GM18858 (cell line): ENCODE measurements at regions not wholly inside any gene's neighbourhood (a gene's known extent, or its start where the extent isn't known, plus 50 kb on each side); places are given as distances from the start of the nearest gene placed in this dataset.

Source experiments
- ATAC-seq: cut with Tn5 transposase; IDR thresholded peaks from one replicate; pipeline ENCODE4 v1.9.1; 2021; ENCODE audit not compliant: unreplicated experiment

- no peak for ATAC-seq
These were observed 136.2 kb upstream of the KCNH7 start for GRCh38 chr2:162974771-162975170.

DNA sequence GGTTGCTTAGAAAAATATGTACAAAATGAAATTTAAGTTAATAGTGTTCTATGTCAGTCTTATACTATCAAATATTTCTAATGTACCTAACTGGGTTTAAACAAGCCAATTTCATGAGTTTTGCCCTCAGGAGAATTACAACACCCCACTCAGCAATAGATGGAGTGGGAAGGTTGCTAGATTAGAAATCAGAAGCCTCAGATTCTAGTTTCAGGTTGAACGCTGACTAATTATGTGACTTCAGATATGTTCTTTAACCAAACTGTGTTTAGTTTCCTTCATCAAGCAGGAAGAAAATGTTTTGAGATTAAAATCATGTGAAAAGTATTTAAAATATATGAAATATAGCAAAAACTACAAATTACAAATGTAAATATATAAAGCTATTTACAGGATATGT, 133.8 kb upstream of the KCNH7 start:
- ATAC-seq: peak; percentile 54

DNA sequence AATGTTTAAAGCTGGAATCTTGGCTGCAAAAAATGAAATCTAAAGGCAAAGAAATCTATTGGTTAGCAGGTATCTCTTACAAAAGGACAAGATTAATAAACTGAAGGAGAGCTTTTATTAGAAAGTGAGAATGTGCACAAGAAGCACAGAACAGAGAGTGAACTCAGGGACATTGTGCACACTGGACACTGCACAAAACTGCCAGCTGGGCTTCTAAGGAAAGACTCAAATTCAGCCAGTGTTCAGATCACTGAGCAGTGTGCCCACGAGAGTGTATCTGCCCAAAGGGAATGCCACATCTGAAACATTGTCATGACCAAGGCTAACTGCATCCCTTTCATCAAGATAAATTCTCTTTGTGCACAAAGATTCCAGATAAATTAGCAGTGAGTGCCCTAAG, 129.7 kb upstream of the KCNH7 start:
- ATAC-seq: no peak

GRCh38 chr2:162967811-162968210, 129.2 kb upstream of the KCNH7 start:
- no peak for ATAC-seq

- no peak for ATAC-seq
These were observed 128.6 kb upstream of the KCNH7 start for GRCh38 chr2:162967147-162967546.

DNA sequence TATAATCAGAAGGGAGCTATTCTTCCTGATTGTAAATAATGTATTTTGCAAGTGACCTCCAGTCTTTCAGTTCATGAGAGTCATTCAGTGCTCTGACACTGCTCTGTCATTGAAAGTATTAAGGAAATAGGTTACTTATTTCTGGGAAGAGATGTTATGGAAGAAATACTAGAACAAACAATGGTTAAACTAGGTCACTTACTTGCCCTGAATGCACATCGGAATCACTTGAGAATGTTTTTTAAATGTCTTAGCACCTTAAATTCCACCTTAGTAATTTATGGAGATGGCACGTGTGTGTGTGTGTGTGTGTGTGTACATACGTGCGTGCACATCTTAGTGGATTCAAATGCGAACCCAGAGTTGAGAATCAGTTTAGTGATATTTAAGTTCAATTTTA, 126.6 kb upstream of the KCNH7 start:
- ATAC-seq: no peak

- no peak for ATAC-seq
These were observed 125.9 kb upstream of the KCNH7 start for GRCh38 chr2:162964513-162964912.

DNA sequence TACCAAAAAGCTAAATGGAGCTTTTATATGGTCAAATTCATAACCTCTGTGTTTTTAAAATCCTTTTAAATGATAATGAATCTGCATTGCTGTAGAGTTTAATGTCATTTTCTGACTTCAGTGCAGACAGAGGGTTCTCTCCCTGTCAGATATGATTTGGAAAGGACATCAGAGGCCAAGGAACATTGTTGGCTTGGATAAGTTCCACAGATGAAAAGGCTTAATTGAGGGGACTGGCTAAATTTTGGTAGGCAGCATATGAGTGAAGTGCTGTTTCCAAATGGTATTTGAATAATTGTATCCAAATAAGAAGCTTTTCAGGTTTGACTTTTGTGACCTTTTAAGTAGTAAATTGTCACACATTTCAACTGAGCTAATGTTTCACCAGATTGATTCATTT, 124.6 kb upstream of the KCNH7 start:
- ATAC-seq: no peak

- no peak for ATAC-seq
These were observed 107.2 kb upstream of the KCNH7 start for GRCh38 chr2:162945785-162946184.

DNA sequence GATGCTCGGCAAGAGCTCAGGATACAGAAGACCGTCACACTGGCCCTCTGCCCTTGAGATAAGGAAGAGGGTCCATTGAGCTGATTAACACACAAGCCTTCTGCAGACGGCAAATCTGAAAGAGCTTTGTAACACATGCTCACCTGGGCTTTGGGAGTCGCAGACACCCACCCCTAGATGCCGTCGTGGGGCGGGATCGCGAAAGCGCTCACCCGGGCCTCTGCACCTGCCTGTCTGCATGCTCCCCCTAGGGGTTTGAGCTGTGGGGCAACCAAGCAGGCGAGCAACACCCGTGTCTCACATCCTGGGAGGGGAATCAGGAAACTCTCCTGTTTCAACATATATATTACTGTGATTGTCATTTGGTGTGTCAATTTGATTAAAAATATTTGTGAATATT, 99.8 kb upstream of the KCNH7 start:
- no peak for ATAC-seq

GRCh38 chr2:162934191-162934590, 95.6 kb upstream of the KCNH7 start:
- no peak for ATAC-seq

GRCh38 chr2:162932416-162932815, 93.8 kb upstream of the KCNH7 start:
- no peak for ATAC-seq

GRCh38 chr2:162929571-162929970, 91.0 kb upstream of the KCNH7 start:
- ATAC-seq: no peak

DNA sequence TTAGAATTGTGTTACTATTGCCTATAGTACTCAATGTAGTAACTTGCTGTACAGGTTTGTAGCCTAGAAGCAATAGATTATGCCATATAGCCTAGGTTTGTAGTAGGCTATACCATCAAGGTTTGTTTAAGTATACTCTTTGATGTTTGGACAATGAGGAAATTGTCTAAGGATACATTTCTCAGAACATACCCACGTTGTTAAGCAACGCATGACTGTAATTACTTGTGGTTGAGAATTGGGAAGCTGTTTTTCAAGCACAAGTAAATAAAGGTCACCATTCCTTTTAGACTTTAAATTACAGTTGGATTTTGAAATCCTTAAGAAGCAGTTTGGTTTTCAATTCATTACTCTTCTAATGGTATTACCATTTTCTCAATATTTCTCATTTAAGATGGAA, 89.8 kb upstream of the KCNH7 start:
- ATAC-seq: no peak

DNA sequence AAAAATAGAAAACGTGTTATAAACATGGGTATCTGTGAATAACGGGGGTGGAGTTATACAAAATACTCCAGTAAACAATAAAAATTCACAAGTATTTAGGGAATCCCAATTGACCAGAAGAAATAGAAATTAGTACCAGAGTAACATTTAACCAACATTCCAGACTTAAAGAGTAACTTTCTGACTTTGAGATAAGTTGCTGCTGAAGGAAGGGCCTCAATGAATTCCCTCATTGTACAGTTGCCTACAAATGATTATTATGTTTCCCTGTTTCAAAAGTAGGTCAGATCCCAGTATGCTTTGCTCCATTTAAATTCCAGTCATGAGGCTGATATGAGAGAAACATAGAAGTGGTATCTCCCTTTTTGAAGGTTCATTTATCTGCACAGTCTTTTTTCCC, 88.3 kb upstream of the KCNH7 start:
- no peak for ATAC-seq

DNA sequence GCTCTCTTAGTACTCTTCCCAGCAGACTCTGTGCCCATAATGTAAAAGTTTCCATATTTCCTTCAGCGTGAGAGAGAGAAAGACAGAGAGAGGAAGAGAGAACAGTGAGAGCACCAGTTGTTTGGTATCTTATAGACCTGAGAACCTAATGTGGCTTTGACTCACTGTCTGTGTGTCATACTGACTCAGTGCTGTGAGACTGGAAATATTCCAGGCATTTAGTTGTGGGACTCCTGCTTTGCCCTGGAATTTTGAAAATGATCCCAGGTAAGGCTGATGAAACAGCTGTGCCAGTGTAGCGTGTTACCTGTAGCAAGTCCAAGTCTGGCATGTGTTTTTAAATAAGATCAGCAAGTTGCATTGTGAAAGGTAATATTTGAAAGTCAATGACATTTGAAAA, 87.9 kb upstream of the KCNH7 start:
- ATAC-seq: no peak

GRCh38 chr2:162925595-162925994, 87.0 kb upstream of the KCNH7 start:
- ATAC-seq: no peak

DNA sequence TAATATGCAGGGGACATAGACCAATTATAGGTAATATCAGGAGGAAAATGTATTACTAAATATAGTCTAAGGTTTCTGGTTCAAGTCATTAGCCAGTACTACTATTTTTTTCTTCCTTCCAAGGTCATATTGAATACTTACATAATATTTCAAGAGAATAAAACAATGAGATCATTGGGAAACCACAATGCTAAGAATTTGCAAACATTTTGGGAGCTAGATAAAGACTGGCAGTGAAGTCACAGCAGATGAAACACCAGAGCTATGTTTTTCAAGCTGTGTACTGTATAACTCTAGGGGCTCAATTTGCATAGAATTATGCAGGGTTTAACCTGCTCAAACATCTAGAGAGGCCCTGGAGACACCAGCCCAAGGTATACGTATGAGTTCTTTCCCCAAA, 80.5 kb upstream of the KCNH7 start:
- no peak for ATAC-seq

DNA sequence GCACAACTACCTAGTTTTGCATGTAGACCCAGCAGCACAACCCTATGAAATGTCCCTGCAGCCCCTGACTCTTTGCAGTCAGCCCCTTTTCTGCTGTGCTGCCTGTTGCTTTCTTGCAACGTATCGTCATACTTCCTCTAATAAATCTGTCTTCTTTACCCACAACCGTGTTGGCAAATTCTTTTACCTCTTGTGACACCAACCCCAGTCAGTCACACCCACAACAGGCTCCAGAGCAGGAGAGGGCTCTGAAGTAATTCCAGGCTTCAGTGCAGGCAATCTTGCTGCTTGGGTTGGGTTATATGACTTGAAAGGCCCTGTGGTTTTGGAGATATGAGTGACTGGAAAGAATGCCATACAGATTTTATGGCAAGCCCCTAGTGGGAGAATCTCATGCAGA, 79.1 kb upstream of the KCNH7 start:
- no peak for ATAC-seq

DNA sequence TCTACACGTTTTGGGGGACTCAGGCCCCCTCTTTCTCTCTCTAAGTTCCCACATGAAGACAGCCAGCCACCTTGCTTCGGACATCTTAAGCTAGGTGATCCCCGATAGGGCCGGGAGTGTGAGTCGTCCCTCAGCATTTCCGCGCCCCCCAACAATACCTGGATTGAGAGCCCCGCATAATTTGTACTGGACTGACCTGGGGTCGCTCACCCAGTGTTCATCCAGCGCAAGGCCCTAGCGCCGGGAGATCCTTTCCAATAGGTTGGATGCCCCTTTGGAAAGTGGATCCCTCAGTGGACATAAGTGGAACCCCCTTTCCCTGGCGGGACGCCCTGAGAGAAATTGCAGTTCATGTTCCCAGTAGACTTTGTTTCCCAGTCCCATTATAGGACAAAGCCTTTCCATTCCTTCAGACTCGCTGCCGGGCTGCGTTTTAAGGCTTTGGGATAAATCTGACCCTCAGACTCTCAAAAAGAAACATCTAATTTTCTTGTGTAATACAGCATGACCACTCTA, 77.8 kb upstream of the KCNH7 start:
- no peak for ATAC-seq

GRCh38 chr2:162915858-162916257, 77.3 kb upstream of the KCNH7 start:
- ATAC-seq: no peak

DNA sequence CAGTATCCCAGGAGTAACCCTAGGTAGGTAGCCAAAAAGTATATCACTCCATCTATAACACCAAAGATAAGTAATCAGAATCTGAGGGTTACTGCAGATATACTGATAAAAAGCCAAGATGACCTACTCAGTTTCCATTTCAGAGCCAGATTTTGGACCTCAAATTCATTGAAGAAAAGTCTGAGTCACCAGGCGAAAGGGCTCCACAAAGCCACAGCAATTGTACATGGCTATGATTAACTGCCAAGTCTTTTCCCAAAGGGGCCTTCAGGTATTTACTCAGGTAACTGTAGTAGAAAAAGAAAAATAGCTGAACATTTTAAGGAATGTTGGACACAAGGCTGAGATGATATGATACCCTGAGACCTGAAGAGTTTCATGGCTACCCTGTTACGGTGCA, 75.6 kb upstream of the KCNH7 start:
- no peak for ATAC-seq

- ATAC-seq: no peak
These were observed 74.2 kb upstream of the KCNH7 start for GRCh38 chr2:162912787-162913186.

- no peak for ATAC-seq
These were observed 70.0 kb upstream of the KCNH7 start for GRCh38 chr2:162908567-162908966.
